ENCODE measurements at regions not wholly inside any gene's neighbourhood (a gene's known extent, or its start where the extent isn't known, plus 50 kb on each side); places are given as distances from the start of the nearest gene placed in this dataset.
"Not testable (repeated sequence)": the region's sequence is repeated elsewhere in the genome, so short reads cannot be mapped to it uniquely, and the experiment has no call there.

DNA sequence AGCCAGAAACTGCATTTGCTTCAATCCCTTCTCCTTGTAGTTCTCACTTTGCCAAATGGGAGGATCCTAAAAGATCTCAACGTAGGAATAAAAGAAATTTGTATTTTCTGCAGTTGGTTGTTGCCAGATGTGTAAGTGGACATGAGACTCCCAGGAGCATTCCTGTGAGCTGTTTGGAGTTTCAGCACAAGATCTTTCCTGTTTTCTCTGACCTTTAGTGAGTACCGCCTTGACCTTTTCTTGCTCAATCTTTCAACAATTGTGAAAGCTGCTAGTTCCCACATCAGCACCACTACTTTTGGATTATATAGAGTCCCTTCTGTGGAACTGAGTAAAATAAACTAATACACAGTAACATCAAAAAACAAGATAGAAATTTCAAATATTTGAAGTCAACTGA, 683.8 kb upstream of the PABPC4L start:
- intact Hi-C loops (cut with micrococcal nuclease) = no loop called here

GRCh38 chr4:134883831-134884449, 682.4 kb upstream of the PABPC4L start:
- intact Hi-C loops (cut with micrococcal nuclease) = no loop called here

- intact Hi-C loops (cut with micrococcal nuclease) = no loop called here
Observed at GRCh38 chr4:134879019-134879418, 677.4 kb upstream of the PABPC4L start.

DNA sequence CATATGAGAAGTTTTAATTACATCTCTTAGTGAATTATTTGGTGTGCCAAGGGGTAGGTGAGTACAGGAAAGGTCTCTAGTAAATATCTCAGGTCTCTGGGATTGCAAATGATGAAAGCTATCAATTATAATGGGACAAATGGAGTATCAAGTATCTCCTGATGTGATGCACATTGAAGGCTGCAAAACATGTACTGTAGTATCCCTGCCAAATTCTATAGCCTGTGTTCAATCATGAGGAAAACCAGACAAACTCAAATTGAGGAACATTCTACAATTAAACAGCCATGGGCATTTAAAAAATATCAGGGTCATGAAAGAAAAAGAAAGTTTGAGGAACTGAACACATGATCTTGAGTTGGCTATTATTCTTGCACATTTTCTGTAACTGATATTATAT, 665.4 kb upstream of the PABPC4L start:
- intact Hi-C loops (cut with micrococcal nuclease) = no loop called here

- intact Hi-C loops (cut with micrococcal nuclease) = no loop called here
Observed at GRCh38 chr4:134865675-134866074, 664.1 kb upstream of the PABPC4L start.

DNA sequence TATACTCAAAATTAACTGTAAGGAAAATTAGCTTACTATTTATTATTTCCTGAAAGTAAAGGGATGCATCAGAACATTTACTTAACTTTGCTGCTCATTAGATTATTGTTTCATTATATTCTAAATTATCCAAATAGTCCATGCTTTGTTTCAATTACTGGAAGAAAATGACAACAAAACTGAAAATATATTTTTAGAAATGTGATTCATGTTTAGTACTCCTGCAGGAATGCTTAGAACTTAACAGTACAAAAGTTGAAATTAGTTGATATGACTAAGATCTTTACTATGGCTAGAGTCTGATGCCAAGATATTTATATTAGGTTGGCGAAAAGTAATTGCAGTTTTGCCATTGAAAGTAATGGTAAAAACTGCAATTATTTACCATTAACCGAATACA, 660.5 kb upstream of the PABPC4L start:
- intact Hi-C loops (cut with micrococcal nuclease) = no loop called here

- intact Hi-C loops (cut with micrococcal nuclease) = no loop called here
Observed at GRCh38 chr4:134848681-134849080, 647.1 kb upstream of the PABPC4L start.

DNA sequence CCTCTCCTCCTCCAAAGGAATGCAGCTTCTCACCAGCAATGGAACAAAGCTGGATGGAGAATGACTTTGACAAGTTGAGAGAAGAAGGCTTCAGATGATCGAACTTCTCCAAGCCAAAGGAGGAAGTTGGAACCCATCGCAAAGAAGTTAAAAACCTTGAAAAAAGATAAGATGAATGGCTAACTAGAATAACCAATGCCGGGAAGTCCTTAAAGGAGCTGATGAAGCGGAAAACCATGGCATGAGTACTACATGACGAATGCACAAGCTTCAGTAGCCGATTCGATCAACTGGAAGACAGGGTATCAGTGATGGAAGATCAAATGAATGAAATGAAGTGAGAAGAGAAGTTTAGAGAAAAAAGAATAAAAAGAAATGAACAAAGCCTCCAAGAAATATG, 629.2 kb upstream of the PABPC4L start:
- intact Hi-C loops (cut with micrococcal nuclease) = not testable (repeated sequence)

DNA sequence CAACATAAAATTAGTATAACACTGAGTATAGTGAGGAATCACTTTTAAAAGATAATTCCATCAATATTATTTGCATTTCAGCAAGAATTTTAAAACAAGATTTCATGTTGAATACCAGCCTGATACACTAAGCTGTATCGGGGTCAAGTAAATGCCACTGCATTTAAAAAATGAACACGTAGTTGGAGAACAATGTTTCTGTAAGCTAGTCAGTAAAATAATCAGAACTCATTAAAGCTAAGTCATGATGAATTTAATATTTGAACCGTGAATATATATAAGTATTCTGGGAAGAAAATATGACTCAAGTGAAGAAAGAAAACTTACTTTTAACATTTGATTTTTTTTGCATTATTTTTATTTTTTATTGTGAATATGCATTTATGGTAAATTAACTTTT, 611.0 kb upstream of the PABPC4L start:
- intact Hi-C loops (cut with micrococcal nuclease) = no loop called here

DNA sequence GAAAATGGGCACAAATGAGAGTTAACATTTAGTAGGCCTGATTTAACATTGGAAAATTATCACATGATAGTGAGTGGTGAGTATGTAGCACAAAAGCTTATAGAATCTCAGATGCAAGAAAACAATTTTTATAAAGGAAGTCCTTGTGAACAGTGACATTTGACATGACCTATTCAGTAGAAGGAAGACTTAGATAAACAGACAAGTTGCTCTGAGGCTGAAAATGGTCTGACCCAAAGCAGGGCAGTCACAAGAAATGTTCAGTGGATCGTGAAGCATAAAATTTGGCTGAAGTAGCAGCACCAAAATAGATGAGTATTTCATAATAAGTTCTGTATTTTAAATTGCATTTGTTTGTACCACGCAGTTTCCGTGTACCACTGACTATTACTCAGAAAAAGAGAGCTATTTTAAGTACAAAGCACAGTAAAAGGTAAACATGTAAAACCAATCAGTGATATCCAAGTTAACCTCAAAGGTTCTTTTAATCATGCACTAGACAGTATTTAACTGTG, 605.7 kb upstream of the PABPC4L start:
- intact Hi-C loops (cut with micrococcal nuclease) = no loop called here

DNA sequence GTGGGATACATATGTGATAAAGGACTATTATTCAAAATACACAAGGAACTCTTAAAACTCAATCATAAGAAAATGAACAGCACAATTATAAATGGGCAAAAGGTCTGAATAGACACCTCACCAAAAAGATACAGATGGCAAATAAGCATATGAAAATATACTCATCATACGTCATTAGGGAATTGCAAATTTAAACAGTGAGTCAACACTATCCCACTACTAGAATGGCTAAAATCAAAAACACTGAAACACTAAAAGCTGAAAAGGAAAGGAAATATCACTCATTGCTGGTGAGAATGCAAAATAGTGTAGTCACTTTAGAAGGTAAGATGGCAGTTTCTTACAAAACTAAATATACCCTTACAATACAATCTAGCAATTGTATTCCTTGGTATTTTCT, 597.0 kb upstream of the PABPC4L start:
- intact Hi-C loops (cut with micrococcal nuclease) = no loop called here

DNA sequence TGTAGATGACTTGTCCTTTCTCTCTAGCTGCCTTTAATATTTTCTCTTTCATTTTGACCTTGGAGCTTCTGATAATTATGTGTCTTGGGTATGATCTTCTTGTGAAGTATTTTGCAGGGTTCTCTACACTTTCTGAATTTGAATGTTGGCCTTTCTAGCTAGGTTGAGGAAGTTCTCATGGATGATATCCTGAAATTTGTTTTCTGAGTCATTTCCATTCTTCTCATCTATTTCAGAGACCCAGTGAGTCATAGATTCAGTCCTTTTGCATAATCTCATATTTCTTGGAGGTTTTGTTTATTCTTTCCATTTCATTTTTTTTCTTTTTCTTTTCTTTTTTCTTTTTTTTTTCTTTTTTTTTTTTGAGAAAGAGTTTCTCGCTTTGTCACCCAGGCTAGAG, 585.7 kb upstream of the PABPC4L start:
- intact Hi-C loops (cut with micrococcal nuclease) = no loop called here

GRCh38 chr4:134780244-134780643, 578.7 kb upstream of the PABPC4L start:
- intact Hi-C loops (cut with micrococcal nuclease) = no loop called here

GRCh38 chr4:134777606-134778005, 576.0 kb upstream of the PABPC4L start:
- intact Hi-C loops (cut with micrococcal nuclease) = no loop called here

DNA sequence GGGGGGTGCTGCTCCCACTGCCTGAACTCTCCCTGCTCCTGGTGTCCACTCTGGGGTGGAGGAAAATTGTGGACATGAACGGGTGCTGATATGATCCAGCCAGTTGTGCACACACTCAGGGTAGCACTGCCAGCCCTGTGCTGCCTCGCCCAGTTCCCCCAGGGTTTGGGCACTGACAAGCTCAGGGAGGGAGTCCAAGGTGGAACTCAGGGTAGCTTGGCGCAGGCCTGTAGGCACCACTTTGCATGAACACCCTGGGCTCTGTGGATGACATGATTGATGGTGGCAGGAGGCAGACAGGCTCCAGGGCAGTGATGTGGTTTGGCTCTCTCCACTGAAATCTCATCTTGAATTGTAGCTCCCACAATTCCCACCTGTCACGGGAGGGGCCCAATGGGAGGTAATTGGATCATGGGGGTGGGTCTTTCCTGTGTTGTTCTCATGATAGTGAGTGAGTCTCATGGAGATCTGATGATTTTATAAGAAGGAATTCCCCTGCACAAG, 572.0 kb upstream of the PABPC4L start:
- intact Hi-C loops (cut with micrococcal nuclease) = no loop called here

- intact Hi-C loops (cut with micrococcal nuclease) = no loop called here
Observed at GRCh38 chr4:134762053-134762452, 560.5 kb upstream of the PABPC4L start.

DNA sequence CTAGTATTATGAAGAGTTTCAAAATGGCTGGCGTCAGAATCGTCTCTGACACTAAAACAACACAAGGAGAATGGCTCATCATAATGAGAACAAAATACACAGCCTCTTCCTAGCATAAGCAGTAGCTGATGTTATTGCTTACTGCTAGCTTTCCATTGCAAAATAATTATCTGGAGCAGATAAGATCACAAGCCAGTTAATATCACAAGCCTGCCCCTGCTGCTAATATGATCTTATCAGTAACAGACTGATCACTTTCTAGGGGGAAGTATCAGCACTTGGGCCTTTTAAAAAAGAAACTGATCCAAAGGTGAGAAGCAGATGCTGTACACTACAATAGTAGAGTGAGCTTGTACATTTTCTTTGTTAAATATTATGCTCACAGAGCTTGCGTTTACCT, 554.8 kb upstream of the PABPC4L start:
- intact Hi-C loops (cut with micrococcal nuclease) = no loop called here

- intact Hi-C loops (cut with micrococcal nuclease) = no loop called here
Observed at GRCh38 chr4:134754301-134755019, 552.9 kb upstream of the PABPC4L start.

- intact Hi-C loops (cut with micrococcal nuclease) = no loop called here
Observed at GRCh38 chr4:134753390-134753789, 551.8 kb upstream of the PABPC4L start.

- intact Hi-C loops (cut with micrococcal nuclease) = no loop called here
Observed at GRCh38 chr4:134747108-134747805, 545.7 kb upstream of the PABPC4L start.

- intact Hi-C loops (cut with micrococcal nuclease) = no loop called here
Observed at GRCh38 chr4:134740290-134740689, 538.7 kb upstream of the PABPC4L start.

GRCh38 chr4:134735901-134736300, 534.3 kb upstream of the PABPC4L start:
- intact Hi-C loops (cut with micrococcal nuclease) = no loop called here

All from T-helper 2 cell treated with Interferon-gamma antibody and Interleukin-4, amounts not matched to agents 100 ng/mL and 5 ng/mL, for 36 hours (primary cell).